Sigmoid colon (tissue), 4 donors: ENCODE measurements at regions not wholly inside any gene's neighbourhood (a gene's known extent, or its start where the extent isn't known, plus 50 kb on each side); places are given as distances from the start of the nearest gene placed in this dataset.

Experiments
- CTCF ChIP-seq, 4 experiments: fragments of 450-650 bp in 3 of 4; fragments of 200-600 bp in 1 of 4; IDR thresholded peaks; one replicate each; pipeline ENCODE4 v1.5.1; 2016 to 2019; ENCODE audit warnings: antibody characterized with exemption in 4 of 4, mild to moderate bottlenecking in 3 of 4, moderate library complexity in 2 of 4
- EP300 ChIP-seq, 4 donors: sonication (generic); formaldehyde crosslinking; IDR thresholded peaks; one replicate each; pipeline ENCODE4 v1.6.1; 2017; ENCODE audit warnings: antibody characterized with exemption in 4 of 4
- POLR2A ChIP-seq, 2 donors: fragments of 450-650 bp; IDR thresholded peaks; one replicate each; pipeline ENCODE4 v1.6.1; 2016; ENCODE audit warnings: antibody characterized with exemption in 2 of 2, mild to moderate bottlenecking in 2 of 2, moderate library complexity in 2 of 2

DNA sequence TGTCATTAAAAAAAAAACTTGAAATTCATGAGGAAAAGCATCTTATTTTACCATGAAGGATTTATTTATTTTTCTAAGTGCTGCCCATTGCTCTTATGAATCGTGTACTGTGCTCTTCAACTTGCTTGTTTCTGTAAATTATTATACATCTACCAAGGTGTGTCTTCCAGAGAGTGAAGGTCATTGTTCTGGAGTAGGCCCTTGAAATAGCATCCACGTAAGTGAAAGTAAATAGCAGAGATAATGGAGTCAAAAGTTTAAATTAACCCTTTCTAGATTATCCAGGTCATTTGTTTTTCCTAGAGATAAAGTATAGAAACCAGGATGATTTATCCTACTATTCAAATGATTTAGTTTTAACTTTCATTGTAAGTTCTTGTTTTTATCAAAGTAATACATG lies 473.1 kb downstream of the DIRAS2 start:
- TF ChIP-seq CTCF (IDR thresholded peaks at IDR 0.05), result no peak
- no peak for TF ChIP-seq POLR2A (IDR thresholded peaks at IDR 0.05)
- no peak for TF ChIP-seq EP300 (IDR thresholded peaks at IDR 0.05)
